DND-41 (cell line): ENCODE measurements at regions not wholly inside any gene's neighbourhood (a gene's known extent, or its start where the extent isn't known, plus 50 kb on each side); places are given as distances from the start of the nearest gene placed in this dataset.

ENCODE experiments used
- ATAC-seq: fragments of 200-7000 bp; cut with Tn5 transposase; 3 replicates; pipeline ENCODE4 v1.9.1; 2021; ENCODE audit warnings: low read depth; ENCODE audit not compliant: insufficient read depth
- DNase-seq: peaks from one replicate; pipeline ENCODE4 v3.0.0-alpha.2; 2020
- H2AFZ ChIP-seq: 2 replicates; pipeline ENCODE4 v1.6.0; 2012; ENCODE audit warnings: low read depth, low read length
- H3K27ac ChIP-seq: 2 replicates; pipeline ENCODE4 v1.5.1; 2012; ENCODE audit warnings: low read length, inconsistent platforms
- H3K27me3 ChIP-seq: fragments of 200-600 bp; sonication (generic); 2 replicates; pipeline ENCODE4 v1.6.0; 2012; ENCODE audit warnings: low read length, mild to moderate bottlenecking, inconsistent platforms; ENCODE audit not compliant: insufficient read depth, poor library complexity
- H3K36me3 ChIP-seq: 2 replicates; pipeline ENCODE4 v1.5.1; 2012; ENCODE audit warnings: low read length, inconsistent platforms; ENCODE audit not compliant: insufficient read depth
- H3K4me1 ChIP-seq: 2 replicates; pipeline ENCODE4 v1.5.1; 2012; ENCODE audit warnings: mild to moderate bottlenecking, low read length; ENCODE audit not compliant: insufficient read depth
- H3K4me2 ChIP-seq: 2 replicates; pipeline ENCODE4 v1.6.0; 2012; ENCODE audit warnings: mild to moderate bottlenecking, moderate library complexity, low read length, inconsistent platforms; ENCODE audit not compliant: insufficient read depth
- H3K4me3 ChIP-seq, 2 experiments: fragments of 200-600 bp in 1 of 2; shearing (Covaris generic) in 1 of 2; 2 replicates each; pipeline ENCODE4 v1.5.1; 2012 to 2016; ENCODE audit warnings: inconsistent platforms in 2 of 2, low read length in 2 of 2, mild to moderate bottlenecking in 2 of 2, low read depth in 1 of 2, moderate library complexity in 1 of 2
- H3K79me2 ChIP-seq: 2 replicates; pipeline ENCODE4 v1.6.0; 2012; ENCODE audit warnings: low read length, inconsistent platforms; ENCODE audit not compliant: insufficient read depth
- H3K9ac ChIP-seq: 2 replicates; pipeline ENCODE4 v1.6.0; 2012; ENCODE audit warnings: low read depth, mild to moderate bottlenecking, inconsistent platforms, low read length, moderate library complexity
- H3K9me3 ChIP-seq: 2 replicates; pipeline ENCODE4 v1.5.1; 2012; ENCODE audit warnings: low read length, moderate library complexity, mild to moderate bottlenecking, inconsistent platforms; ENCODE audit not compliant: insufficient read depth, severe bottlenecking
- H4K20me1 ChIP-seq: 2 replicates; pipeline ENCODE4 v1.6.0; 2012; ENCODE audit warnings: low read length; ENCODE audit not compliant: insufficient read depth
- CTCF ChIP-seq: IDR thresholded peaks from 2 replicates; pipeline ENCODE4 v1.5.1; 2012; ENCODE audit warnings: borderline replicate concordance, low read length, moderate library complexity, mild to moderate bottlenecking; ENCODE audit not compliant: poor library complexity, severe bottlenecking; ENCODE audit errors: extremely low read depth
- EZH2 ChIP-seq: IDR thresholded peaks from 3 replicates; pipeline ENCODE4 v1.6.1; 2012; ENCODE audit warnings: borderline replicate concordance, low read depth, mild to moderate bottlenecking, moderate library complexity, low read length, inconsistent platforms; ENCODE audit not compliant: severe bottlenecking

- no peaks in the 10 kb centered on the region for H3K4me1 ChIP-seq
- H3K27ac ChIP-seq = no peak overlapping the region
- H3K4me2 ChIP-seq = no peak overlapping the region
- no peaks in the 10 kb centered on the region for H3K79me2 ChIP-seq
- H4K20me1 ChIP-seq = no peaks in the 10 kb centered on the region
- TF ChIP-seq EZH2 (no peak), CTCF (no peak)
- no peaks in the 10 kb centered on the region for H3K27me3 ChIP-seq
- H2AFZ ChIP-seq = no peak overlapping the region
- DNase-seq (no peak), ATAC-seq (no peak)
- no peak overlapping the region for H3K9ac ChIP-seq
- no peak overlapping the region for H3K4me3 ChIP-seq
- no peaks in the 10 kb centered on the region for H3K36me3 ChIP-seq
- H3K9me3 ChIP-seq = no peaks in the 10 kb centered on the region
Observed at GRCh38 chr21:16571594-16571993, 841.8 kb downstream of the USP25 start.

- no peaks in the 10 kb centered on the region for H3K79me2 ChIP-seq
- no peaks in the 10 kb centered on the region for H3K9me3 ChIP-seq
- no peak overlapping the region for H3K4me2 ChIP-seq
- H3K4me1 ChIP-seq = no peaks in the 10 kb centered on the region
- no peak overlapping the region for H3K27ac ChIP-seq
- H3K36me3 ChIP-seq = no peaks in the 10 kb centered on the region
- H3K27me3 ChIP-seq = no peaks in the 10 kb centered on the region
- no peak overlapping the region for H2AFZ ChIP-seq
- TF ChIP-seq EZH2 (no peak), CTCF (no peak)
- no peak overlapping the region for H3K9ac ChIP-seq
- H3K4me3 ChIP-seq = no peak overlapping the region
- H4K20me1 ChIP-seq = no peaks in the 10 kb centered on the region
- ATAC-seq (no peak), DNase-seq (no peak)
Observed at GRCh38 chr21:16572032-16572431, 842.2 kb downstream of the USP25 start.

- Histone ChIP-seq H3K4me3 (no peak overlapping the region), H3K4me1 (no peaks in the 10 kb centered on the region), H2AFZ (no peak overlapping the region), H3K9me3 (no peaks in the 10 kb centered on the region), H3K79me2 (no peaks in the 10 kb centered on the region), H4K20me1 (no peaks in the 10 kb centered on the region), H3K4me2 (no peak overlapping the region), H3K36me3 (no peaks in the 10 kb centered on the region), H3K9ac (no peak overlapping the region), H3K27ac (no peak overlapping the region), H3K27me3 (no peaks in the 10 kb centered on the region)
- TF ChIP-seq EZH2 (no peak), CTCF (no peak)
- no peak for DNase-seq
- ATAC-seq = no peak
Observed at GRCh38 chr21:16573578-16573977, 843.8 kb downstream of the USP25 start.

GRCh38 chr21:16577975-16578374, 848.2 kb downstream of the USP25 start:
- H2AFZ ChIP-seq = no peak overlapping the region
- H4K20me1 ChIP-seq = no peaks in the 10 kb centered on the region
- H3K27me3 ChIP-seq = no peaks in the 10 kb centered on the region
- H3K9ac ChIP-seq = no peak overlapping the region
- TF ChIP-seq CTCF (no peak), EZH2 (no peak)
- no peak overlapping the region for H3K4me3 ChIP-seq
- H3K4me2 ChIP-seq = no peak overlapping the region
- H3K27ac ChIP-seq = no peak overlapping the region
- H3K4me1 ChIP-seq = no peaks in the 10 kb centered on the region
- no peak for ATAC-seq
- no peaks in the 10 kb centered on the region for H3K36me3 ChIP-seq
- no peaks in the 10 kb centered on the region for H3K79me2 ChIP-seq
- no peak for DNase-seq
- no peaks in the 10 kb centered on the region for H3K9me3 ChIP-seq
